Fibroblast of skin of scalp (primary cell): ENCODE measurements at regions not wholly inside any gene's neighbourhood (a gene's known extent, or its start where the extent isn't known, plus 50 kb on each side); places are given as distances from the start of the nearest gene placed in this dataset.

ENCODE experiments used
- DNase-seq: peaks from one replicate; pipeline ENCODE4 v3.0.0-alpha.2; 2013

DNA sequence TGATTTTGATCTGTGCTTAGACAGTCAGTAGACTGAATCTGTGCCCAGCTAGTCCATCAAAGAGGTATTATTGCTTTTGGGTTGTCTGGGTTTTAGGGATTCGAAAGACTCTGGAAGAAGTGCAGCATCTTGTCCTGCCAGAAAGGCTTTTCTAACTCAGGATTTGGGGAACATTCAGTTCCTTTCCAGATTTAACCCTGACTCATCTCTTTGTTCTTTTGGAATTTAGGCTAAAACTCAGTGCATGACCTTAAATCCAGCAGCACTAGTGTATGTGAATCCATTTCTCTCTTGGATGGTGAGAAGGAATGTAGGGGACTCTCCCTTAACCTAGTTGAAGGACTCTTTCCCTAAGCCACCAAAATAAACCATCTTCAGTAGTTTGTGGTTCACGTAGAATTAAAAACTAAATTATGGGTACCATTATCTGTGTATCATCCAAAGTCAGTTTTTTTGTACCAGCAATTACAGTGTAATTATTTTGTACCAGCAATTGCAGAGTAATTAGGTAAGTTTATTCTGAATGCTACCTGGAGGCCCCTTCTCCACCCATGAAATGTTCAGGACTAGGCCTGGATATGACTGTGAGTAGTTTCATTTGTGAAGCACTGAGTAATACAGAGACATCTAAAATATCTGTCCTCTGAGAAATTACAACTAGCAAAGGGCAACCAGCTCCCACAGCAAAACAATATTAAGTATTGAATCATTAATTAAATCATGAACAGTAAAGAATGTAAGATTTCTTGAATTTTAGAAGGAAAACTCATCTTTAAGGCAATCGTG lies 384.0 kb downstream of the TMA16 start:
- DNase-seq = no peak

DNA sequence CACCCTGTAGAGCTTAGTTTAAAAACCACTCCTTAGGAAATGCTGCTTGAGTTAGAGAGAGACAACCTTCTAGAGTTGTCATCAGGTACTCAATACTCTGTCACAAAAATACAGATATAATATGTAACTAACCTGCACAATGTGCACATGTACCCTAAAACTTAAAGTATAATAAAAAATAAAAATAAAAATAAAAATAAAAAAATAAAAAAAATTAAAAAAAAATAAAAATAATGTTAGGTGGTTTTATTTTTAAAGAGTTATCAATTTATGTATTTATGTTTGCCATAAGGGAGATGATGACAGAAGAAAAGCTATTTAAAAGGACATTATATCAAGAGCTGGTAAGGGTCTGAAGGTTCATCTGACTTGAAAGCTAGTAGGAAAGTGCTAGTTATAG lies 397.9 kb downstream of the TMA16 start:
- no peak for DNase-seq

DNA sequence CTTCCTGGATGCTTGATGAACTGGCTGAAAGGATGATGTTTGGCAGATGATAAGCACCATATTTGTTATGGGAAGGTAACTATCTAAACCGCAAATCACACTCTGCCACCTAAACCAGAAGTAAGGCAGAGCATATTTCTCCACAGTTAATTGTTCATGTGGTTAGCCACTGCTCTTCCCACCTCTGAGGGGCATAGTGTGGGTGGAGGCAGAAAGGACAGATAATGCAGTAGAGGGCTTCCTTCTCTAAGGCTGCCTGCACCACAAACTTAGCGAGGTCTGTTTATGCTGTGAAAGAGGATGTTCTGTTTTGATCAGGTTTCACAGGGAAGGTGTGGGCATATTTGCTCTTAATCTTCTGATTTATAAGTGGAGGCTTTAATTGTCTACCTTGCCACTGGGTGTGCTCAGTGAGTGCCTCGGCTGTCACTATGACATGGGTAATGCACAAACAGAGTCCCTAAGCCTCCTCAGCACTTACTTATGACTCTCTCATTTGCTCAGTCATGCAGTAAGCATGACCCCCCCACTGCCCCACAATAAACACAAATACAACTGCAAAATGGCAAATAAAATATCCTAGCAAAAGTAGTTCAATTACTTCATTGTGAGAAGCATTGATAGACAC lies 401.0 kb downstream of the TMA16 start:
- no peak for DNase-seq

DNA sequence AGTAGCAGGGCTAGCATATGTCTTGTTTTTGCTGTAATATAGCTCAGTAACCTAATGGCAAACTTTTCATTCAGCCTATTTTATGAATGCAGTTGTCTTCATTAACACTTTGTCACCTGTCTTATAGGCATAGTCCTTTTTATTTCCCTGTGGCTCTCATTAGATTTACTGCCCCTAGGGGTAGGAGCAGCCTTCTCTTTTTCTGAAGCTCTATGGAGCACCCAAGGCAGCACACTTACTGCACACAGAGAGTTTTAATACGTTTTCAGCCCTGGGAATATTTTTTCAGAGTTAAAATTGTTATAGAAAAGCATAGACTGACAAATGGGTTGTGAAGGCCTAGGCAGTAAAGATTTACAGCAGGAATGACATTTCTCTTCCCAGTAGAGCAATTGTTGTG lies 406.8 kb downstream of the TMA16 start:
- no peak for DNase-seq

DNA sequence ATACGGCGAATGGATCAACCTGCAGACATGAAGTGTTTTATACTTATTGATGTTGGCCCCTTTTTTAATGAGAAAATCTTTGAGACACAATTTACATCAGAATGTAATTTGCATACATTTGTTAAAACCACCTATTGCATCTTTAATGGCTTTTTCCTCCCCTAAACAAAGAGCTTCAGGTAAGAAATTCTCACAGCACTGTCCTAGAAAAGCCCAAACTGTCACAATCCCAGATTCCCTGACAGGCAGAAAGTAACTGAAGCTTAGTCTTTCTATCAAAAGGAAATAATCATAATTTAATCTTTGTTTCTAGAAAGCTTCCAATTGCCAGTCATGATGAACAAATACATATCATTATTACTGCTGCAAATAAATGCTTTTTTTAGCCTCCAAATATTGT lies 407.9 kb downstream of the TMA16 start:
- no peak for DNase-seq

DNA sequence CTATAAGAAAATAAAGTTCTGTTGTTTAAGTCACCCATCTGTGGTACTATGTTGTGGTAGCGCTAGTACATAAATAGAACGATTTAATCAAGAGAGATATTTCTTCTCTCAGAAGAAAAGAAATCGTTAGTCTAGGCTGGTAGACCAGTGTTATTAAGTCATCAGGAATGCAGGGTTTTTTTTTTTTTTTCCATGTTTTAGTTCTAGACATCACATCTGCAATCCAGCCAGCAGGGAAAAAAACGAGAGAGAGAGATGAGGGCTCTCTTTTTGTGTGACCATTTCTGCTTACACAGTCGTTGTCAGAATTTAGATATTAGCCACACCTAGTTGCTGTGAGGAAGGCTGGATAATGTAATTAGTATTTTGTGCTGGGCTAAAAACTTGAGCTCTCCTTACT lies 417.4 kb downstream of the TMA16 start:
- DNase-seq = no peak

DNA sequence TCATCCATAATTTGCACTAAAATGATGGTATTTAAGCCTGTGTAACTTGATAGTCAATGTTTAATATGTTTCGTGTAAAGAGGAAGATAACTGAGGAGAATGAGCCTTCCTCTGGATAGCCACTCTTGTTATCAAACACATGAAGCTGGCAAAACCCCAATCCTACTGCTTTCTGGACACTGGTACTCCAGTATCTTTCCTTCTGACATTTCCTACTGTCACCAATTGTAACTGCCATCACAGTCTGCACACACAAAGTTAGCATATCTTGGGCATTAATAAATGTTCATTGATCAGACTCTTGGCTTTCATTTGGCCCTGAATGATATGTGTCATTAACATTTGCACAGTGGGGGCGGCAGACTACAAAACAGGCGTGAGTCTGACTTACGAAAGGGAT lies 419.1 kb downstream of the TMA16 start:
- no peak for DNase-seq

DNA sequence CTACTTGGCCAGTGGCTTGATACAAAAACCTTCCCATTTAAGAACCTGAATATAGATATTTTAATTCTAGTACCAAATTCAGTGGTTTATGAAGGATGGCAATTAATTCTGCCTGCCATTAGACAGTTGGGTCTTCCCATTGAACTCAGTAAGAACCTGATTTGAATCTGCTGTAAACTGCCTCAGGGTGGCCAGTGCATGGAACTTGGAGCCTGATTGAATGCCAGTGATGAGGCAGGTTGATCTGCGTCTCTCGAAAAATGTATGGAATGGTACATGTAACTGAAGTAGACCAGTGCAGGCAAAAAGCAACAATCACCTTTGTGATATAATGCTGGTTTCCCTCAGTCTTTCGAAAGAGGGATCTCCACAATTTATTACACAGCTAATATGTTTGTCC lies 421.4 kb downstream of the TMA16 start:
- no peak for DNase-seq

DNA sequence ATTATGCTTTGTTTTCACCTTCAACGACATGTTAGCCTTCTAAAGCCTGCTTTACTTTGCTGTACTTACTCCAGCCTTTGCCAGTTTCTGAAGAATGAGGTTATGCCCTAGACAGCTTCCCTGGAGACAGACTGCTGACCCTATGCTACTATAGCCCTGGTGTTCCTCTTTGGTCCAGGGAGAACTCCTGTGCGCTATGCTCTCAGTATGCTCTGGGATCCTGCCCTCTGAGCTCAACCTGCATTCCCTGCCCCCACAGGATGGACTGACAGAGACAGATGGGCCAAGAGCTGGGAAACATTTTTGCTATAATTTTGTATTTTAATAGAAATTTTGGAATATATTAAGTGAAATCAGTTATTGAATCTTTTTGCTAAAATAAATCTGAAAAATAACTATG lies 425.9 kb downstream of the TMA16 start:
- DNase-seq = no peak

DNA sequence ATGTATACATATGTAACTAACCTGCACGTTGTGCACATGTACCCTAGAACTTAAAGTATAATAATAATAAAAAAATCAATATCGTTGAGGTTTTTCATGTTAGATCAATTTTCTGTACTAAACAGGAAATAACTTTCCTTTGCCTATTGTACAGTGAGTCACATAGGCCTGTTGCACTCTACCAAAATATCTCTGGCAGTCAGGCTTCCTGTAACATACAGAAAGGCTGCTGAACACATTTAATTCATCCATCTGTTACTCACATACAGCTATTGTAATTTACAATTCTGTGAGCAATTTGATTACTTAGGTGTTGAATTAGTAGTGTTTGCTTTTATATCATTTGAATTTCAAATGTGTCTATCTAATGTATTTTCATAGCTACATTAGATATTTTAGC lies 427.8 kb downstream of the TMA16 start:
- DNase-seq = no peak

DNA sequence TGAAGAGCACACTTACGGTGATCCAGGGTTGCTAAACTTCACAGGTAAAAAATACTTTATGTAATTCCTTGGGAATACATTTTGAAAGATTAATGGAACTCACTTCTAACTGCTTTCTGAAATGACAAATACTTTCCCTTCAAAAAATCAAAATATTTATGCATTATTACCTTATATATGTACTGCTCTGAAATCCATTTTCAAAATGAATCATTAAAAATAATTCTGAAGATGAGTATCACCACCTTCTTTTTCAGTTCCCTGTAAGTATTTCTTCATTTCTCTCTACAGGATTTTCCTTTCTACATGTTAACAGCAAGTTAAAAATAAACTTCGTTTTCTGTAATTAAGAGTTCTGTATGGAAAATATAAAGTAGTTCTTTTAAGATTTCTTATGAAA lies 428.6 kb downstream of the TMA16 start:
- no peak for DNase-seq

DNA sequence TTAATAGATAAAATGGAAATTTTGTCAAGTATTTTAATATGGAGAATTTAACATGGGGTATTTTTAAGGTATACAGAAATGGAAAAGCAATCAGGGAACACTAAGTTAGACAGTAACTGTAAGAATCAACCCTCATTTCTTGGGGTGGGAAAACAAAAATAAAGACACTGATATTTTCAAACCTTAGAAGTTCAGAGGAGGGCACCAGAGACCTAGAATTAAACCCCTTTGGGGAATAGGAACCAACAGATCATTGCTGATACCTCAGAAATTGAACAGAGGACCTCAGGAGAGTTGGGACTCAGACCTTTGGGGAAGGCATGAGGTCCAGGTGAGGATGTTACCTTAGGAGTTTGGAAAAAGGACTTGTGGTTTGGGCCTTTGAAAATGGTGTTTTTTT lies 435.6 kb downstream of the TMA16 start:
- no peak for DNase-seq

DNA sequence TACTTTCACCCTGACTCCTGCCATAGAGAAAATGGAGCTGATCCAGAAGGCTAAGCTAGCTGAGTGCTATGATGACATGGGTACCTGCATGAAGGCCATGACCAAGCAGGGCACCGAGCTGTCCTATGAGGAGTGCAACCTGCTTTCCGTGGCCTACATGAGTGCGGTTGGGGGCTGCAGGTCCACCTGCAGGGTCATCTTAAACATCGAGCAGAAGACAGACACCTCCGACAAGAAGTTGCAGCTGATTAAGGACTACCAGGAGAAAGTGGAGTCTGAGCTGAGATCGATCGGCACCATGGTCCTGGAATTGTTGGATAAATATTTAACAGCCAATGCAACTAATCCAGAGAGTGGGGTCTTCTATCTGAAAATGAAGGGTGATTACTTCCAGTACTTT lies 438.0 kb downstream of the TMA16 start:
- DNase-seq = no peak

DNA sequence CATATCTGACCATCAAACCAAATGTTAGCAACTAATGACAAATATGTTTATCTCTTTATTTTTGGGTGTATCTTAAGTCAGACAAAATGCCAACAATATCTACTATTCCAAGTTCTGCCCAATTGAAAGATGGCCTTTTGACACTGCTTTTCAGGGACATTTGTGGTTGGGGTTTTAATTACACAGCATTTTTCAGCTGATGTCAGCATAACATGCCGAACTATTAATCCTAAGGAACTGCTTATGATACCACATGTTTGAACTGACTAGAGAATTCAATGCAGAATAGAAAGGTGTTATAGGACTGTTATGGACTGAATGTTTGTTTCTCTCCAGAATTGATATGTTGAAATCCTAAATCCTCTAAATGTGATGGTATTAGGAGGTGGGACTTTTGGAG lies 445.1 kb downstream of the TMA16 start:
- no peak for DNase-seq

DNA sequence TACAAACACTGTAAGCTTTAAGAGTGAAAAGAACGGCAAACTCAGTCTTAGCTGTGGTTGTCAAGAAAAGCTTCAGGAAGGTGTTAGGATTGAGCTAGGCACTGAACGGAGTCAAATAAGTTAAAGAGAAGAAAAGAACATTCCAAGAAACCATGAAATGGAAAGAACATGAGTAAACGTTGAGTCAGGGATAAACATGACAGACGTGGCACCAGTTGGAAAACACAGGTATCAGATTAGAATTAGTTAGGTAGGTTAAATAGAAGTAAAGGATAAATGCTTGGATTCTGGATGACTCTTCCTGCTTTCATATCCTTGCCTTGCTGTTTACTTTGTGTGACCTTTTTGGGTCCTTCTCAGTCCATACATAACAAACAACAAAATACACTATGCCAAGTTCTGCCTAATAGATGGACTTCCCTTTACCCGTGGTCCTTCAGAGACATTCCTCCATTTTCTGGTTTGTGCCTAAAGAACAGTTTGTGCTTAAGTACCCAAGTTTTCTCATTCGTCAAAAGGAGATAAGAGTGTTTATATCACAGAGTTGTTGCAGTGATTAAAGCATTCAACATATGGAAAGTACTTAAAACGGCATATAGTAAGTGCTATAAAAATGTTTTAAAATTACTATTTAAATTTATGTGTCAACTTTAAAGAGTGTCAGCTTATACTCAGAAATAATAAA lies 446.9 kb downstream of the TMA16 start:
- no peak for DNase-seq

DNA sequence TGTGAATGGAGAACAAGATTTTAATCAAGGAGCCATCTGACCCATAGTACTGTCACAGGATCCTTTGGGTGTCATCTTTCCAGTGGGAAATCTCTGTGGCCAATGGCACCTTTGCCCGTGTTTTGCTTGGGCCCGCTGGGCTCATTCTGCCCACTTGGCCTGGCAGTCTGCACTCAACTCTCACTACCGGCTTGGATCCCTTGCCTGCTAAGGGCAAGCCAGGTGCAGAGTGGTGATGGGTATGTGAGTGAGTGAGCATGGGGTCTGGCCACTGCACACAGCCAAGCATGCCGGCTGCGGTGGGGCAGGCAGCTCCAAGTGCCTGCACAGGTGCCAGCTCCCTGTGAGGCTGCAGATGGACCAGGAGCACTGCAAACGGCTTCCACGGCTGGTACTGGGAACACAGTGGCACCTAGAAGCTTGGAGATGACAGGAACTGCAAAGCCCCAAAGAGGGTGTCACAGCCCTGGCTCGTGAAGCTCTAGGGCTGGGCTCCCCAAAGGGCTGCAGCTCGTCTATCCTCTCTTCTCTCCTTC lies 454.5 kb downstream of the TMA16 start:
- DNase-seq = no peak

DNA sequence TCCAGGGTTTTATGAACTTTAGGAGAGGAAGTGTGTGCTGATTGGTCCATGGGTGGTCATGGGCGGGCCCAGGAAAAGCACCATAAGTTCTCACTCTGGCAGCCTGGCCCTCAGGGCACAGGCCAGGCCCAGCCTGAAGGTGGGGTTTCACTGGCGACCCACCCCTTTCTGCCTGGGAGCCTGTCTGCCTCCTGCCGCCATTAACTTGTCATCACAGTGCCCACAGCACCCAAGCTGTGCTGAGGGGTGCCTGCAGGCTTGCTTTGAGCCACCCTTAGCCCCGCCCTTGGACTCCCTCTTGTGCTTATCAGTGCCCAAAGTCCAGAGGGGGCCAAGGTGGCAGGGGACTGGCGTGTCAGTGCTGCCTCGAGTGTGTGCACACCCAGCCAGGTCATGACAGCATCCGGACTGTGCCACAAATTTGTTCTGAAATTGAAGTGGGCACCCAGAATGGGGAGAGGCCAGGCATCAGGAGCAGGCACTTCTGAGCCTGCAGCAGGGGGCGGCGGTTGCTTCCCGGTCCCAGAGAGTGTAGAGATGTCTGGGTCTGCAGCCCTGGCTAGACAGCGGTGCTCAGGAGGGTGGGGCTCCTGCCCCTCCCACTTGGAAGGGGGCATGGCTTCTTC lies 455.6 kb downstream of the TMA16 start:
- DNase-seq = no peak

DNA sequence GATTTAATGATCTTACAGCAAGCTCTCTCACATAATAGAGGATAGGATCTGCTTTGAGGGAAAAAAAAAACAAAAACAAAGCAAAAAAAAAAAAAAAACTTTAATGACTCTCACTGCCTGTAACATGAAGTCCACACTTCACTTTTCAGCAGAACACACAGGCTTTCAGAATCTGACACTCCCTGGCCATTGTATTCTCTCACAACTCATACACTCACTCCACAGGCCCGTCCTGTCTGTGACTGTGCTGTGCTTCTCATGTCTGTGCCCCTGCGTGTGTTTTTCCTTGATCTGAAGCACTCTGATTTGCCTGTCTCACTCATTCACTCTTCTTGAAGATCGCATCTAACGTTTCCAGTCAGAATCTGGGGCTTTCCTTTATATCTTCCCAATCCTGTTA lies 460.8 kb downstream of the TMA16 start:
- no peak for DNase-seq

DNA sequence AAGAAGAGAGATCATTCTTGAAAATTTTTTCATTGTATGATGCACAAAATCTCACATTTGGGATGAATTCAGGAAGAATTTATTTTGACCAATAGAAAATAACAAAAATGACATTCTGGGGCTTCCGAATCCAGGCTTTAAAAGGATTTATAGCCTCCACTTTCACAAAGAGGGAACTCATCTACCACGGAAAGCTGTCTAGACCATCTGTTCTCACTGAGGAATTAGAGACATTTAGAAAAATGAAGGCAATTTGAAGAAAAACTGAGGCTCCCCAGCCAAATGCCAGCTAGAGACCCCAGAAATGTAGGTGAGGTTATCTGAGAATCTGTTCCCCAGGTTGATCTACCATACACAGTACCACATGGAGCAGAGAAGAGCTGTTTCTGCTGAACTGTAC lies 464.3 kb downstream of the TMA16 start:
- no peak for DNase-seq

DNA sequence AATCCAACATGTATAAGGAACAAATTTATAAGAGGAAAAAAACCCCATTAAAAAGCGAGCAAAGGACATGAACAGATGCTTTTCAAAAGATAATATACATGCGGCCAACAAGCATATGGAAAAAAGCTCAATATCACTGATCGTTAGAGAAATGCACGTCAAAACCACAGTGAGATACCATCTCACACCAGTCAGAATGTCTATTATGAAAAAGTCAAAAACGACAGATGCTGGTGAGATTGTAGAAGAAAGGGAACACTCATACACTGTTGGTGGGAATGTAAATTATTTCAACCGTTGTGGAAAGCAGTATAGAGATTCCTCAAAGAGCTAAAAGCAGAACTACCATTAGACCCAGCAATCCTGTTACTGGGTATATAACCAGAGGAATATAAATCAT lies 465.4 kb downstream of the TMA16 start:
- DNase-seq = no peak

DNA sequence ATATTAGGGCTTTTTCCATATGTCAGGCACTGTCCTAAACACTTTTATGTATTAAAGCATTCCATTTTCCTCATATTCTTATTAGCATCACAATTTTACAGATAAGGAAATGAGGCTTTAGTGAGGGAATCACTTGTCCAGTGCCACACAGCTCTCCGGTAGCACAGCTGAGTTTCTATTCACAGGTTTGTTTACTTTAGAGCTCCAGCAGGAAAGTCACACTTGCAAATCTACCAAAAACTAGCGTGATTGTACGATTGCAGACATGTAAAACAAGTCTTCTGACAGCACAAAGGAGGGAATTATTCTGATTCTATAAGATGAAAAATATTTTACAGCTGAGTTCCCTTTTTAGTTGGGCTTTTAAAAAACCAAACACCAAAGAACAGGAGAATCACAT lies 472.1 kb downstream of the TMA16 start:
- DNase-seq = no peak

DNA sequence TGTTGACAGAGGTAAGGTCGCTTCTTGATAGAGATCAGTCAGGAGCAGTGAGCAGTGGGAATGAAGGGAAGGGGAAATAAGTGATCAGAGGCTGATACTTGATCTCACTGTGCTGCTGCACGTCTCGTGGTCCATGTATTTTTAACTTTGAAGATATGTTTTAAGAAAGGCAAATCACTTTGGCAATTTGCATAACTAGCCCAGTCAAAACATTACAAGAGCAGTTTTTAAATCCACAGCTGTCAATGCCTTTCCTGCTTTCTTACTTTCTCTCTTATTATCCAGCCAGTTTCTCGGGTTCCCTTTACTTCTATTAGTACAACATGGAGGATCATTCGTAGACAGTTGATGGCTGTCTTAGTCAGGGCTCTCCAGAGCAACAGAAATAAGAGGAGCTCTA lies 472.8 kb downstream of the TMA16 start:
- DNase-seq = no peak

DNA sequence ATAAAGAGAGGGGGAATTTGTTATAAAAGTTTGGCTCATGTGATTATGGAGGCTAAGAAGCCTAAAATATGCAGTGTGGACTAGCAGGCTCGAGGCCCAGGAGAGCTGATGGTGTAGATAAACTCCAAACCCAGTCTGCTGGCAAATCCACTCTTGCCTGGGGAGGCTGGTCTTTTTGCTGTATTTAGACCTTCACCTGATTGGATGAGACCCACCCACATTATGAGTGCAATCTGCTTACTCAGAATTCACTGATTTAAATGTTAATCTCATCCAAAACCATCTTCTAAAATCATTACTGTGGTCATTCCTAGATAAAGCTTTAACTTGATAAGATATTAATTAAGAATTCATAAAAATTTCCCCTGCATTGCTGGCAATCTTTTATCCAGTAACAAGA lies 473.2 kb downstream of the TMA16 start:
- DNase-seq = no peak
